DND-41 (cell line): ENCODE measurements at regions not wholly inside any gene's neighbourhood (a gene's known extent, or its start where the extent isn't known, plus 50 kb on each side); places are given as distances from the start of the nearest gene placed in this dataset.
"Not testable (repeated sequence)": the region's sequence is repeated elsewhere in the genome, so short reads cannot be mapped to it uniquely, and the experiment has no call there.

Experiments
- ATAC-seq: fragments of 200-7000 bp; cut with Tn5 transposase; 3 replicates; pipeline ENCODE4 v1.9.1; 2021; ENCODE audit warnings: low read depth; ENCODE audit not compliant: insufficient read depth
- DNase-seq: peaks from one replicate; pipeline ENCODE4 v3.0.0-alpha.2; 2020
- H2AFZ ChIP-seq: 2 replicates; pipeline ENCODE4 v1.6.0; 2012; ENCODE audit warnings: low read depth, low read length
- H3K27ac ChIP-seq: 2 replicates; pipeline ENCODE4 v1.5.1; 2012; ENCODE audit warnings: low read length, inconsistent platforms
- H3K27me3 ChIP-seq: fragments of 200-600 bp; sonication (generic); 2 replicates; pipeline ENCODE4 v1.6.0; 2012; ENCODE audit warnings: low read length, mild to moderate bottlenecking, inconsistent platforms; ENCODE audit not compliant: insufficient read depth, poor library complexity
- H3K36me3 ChIP-seq: 2 replicates; pipeline ENCODE4 v1.5.1; 2012; ENCODE audit warnings: low read length, inconsistent platforms; ENCODE audit not compliant: insufficient read depth
- H3K4me1 ChIP-seq: 2 replicates; pipeline ENCODE4 v1.5.1; 2012; ENCODE audit warnings: mild to moderate bottlenecking, low read length; ENCODE audit not compliant: insufficient read depth
- H3K4me2 ChIP-seq: 2 replicates; pipeline ENCODE4 v1.6.0; 2012; ENCODE audit warnings: mild to moderate bottlenecking, moderate library complexity, low read length, inconsistent platforms; ENCODE audit not compliant: insufficient read depth
- H3K4me3 ChIP-seq, 2 experiments: fragments of 200-600 bp in 1 of 2; shearing (Covaris generic) in 1 of 2; 2 replicates each; pipeline ENCODE4 v1.5.1; 2012 to 2016; ENCODE audit warnings: inconsistent platforms in 2 of 2, low read length in 2 of 2, mild to moderate bottlenecking in 2 of 2, low read depth in 1 of 2, moderate library complexity in 1 of 2
- H3K79me2 ChIP-seq: 2 replicates; pipeline ENCODE4 v1.6.0; 2012; ENCODE audit warnings: low read length, inconsistent platforms; ENCODE audit not compliant: insufficient read depth
- H3K9ac ChIP-seq: 2 replicates; pipeline ENCODE4 v1.6.0; 2012; ENCODE audit warnings: low read depth, mild to moderate bottlenecking, inconsistent platforms, low read length, moderate library complexity
- H3K9me3 ChIP-seq: 2 replicates; pipeline ENCODE4 v1.5.1; 2012; ENCODE audit warnings: low read length, moderate library complexity, mild to moderate bottlenecking, inconsistent platforms; ENCODE audit not compliant: insufficient read depth, severe bottlenecking
- H4K20me1 ChIP-seq: 2 replicates; pipeline ENCODE4 v1.6.0; 2012; ENCODE audit warnings: low read length; ENCODE audit not compliant: insufficient read depth
- CTCF ChIP-seq: IDR thresholded peaks from 2 replicates; pipeline ENCODE4 v1.5.1; 2012; ENCODE audit warnings: borderline replicate concordance, low read length, moderate library complexity, mild to moderate bottlenecking; ENCODE audit not compliant: poor library complexity, severe bottlenecking; ENCODE audit errors: extremely low read depth
- EZH2 ChIP-seq: IDR thresholded peaks from 3 replicates; pipeline ENCODE4 v1.6.1; 2012; ENCODE audit warnings: borderline replicate concordance, low read depth, mild to moderate bottlenecking, moderate library complexity, low read length, inconsistent platforms; ENCODE audit not compliant: severe bottlenecking

GRCh38 chr2:198611201-198611600 lies 806.8 kb downstream of the PLCL1 start:
- no peak for ATAC-seq

GRCh38 chr2:198604599-198604998 lies 800.2 kb downstream of the PLCL1 start:
- Histone ChIP-seq H3K79me2 (no peaks in the 10 kb centered on the region), H3K36me3 (no peaks in the 10 kb centered on the region), H3K4me3 (no peak overlapping the region), H3K27ac (no peak overlapping the region), H3K9ac (no peak overlapping the region), H3K4me2 (no peak overlapping the region), H3K27me3 (no peaks in the 10 kb centered on the region), H2AFZ (no peak overlapping the region), H4K20me1 (no peaks in the 10 kb centered on the region), H3K9me3 (no peaks in the 10 kb centered on the region), H3K4me1 (no peaks in the 10 kb centered on the region)
- TF ChIP-seq CTCF (no peak), EZH2 (no peak)
- ATAC-seq (no peak), DNase-seq (no peak)

More at GRCh38 chr2:198611201-198611600, 806.8 kb downstream of the PLCL1 start:
- H3K27me3 ChIP-seq = peaks cover 2% of the 10 kb centered on the region
- no peak for DNase-seq
- TF ChIP-seq CTCF = no peak
- no peaks in the 10 kb centered on the region for H3K36me3 ChIP-seq
- no peaks in the 10 kb centered on the region for H3K4me1 ChIP-seq
- H3K9ac ChIP-seq = no peak overlapping the region
- H3K4me3 ChIP-seq = no peak overlapping the region
- no peaks in the 10 kb centered on the region for H3K9me3 ChIP-seq
- no peak overlapping the region for H3K27ac ChIP-seq
- no peaks in the 10 kb centered on the region for H3K79me2 ChIP-seq
- no peak overlapping the region for H2AFZ ChIP-seq
- H3K4me2 ChIP-seq = no peak overlapping the region
- no peaks in the 10 kb centered on the region for H4K20me1 ChIP-seq

- H3K4me2 ChIP-seq, H4K20me1 ChIP-seq, ATAC-seq, H3K27ac ChIP-seq, H2AFZ ChIP-seq, H3K27me3 ChIP-seq, H3K4me3 ChIP-seq, DNase-seq, H3K9me3 ChIP-seq, H3K36me3 ChIP-seq, H3K9ac ChIP-seq, H3K4me1 ChIP-seq, H3K79me2 ChIP-seq: not testable (repeated sequence)
These were observed 798.6 kb downstream of the PLCL1 start for GRCh38 chr2:198602986-198603385.

GRCh38 chr2:198597648-198598047 lies 793.3 kb downstream of the PLCL1 start:
- Histone ChIP-seq H3K4me2 (no peak overlapping the region), H3K9ac (no peak overlapping the region), H3K9me3 (no peaks in the 10 kb centered on the region), H3K4me1 (no peaks in the 10 kb centered on the region), H3K4me3 (no peak overlapping the region), H3K36me3 (no peaks in the 10 kb centered on the region), H3K79me2 (no peaks in the 10 kb centered on the region), H4K20me1 (no peaks in the 10 kb centered on the region), H3K27me3 (no peaks in the 10 kb centered on the region), H3K27ac (no peak overlapping the region), H2AFZ (no peak overlapping the region)
- DNase-seq (no peak), ATAC-seq (no peak)
- TF ChIP-seq EZH2 (no peak), CTCF (no peak)
